NCI-H1417 (cell line): ENCODE measurements at regions not wholly inside any gene's neighbourhood (a gene's known extent, or its start where the extent isn't known, plus 50 kb on each side); places are given as distances from the start of the nearest gene placed in this dataset.

Experiments used
- DNase-seq, 3 experiments: peaks; one replicate each; lab custom pipeline; 2025; lab: John Stamatoyannopoulos, UW

GRCh38 chrX:141641138-141641537 lies 51.6 kb downstream of the SPANXA2 start:
- no peak for DNase-seq

- peak in 1 of 3 experiments; percentile 20 for DNase-seq
Measured at GRCh38 chrX:141642979-141643378, 53.5 kb downstream of the SPANXA2 start.
